ENCODE measurements at regions not wholly inside any gene's neighbourhood (a gene's known extent, or its start where the extent isn't known, plus 50 kb on each side); places are given as distances from the start of the nearest gene placed in this dataset.

GRCh38 chr14:71185637-71186036 lies 278.4 kb downstream of the PCNX1 start:
- no peak for DNase-seq
- H3K9me3 ChIP-seq, result no peaks in the 10 kb centered on the region
- no peak overlapping the region for H3K27ac ChIP-seq
- intact Hi-C loops (cut with DNase I), result no loop called here
- H3K36me3 ChIP-seq, result no peaks in the 10 kb centered on the region
- H3K27me3 ChIP-seq, result no peaks in the 10 kb centered on the region
- TF ChIP-seq CTCF (IDR thresholded peaks at IDR 0.05), result no peak
- H3K4me3 ChIP-seq, result no peak overlapping the region
- no peaks in the 10 kb centered on the region for H3K4me1 ChIP-seq
- no peak overlapping the region for H3K9ac ChIP-seq (ENCODE audit: low read depth in 2 of 2, low read length in 2 of 2)

- H3K4me1 ChIP-seq, result no peaks in the 10 kb centered on the region
- H3K36me3 ChIP-seq, result no peaks in the 10 kb centered on the region
- intact Hi-C loops (cut with DNase I), result no loop called here
- no peak overlapping the region for H3K27ac ChIP-seq
- H3K27me3 ChIP-seq, result no peaks in the 10 kb centered on the region
- no peaks in the 10 kb centered on the region for H3K9me3 ChIP-seq
- no peak for TF ChIP-seq CTCF (IDR thresholded peaks at IDR 0.05)
- no peak overlapping the region for H3K4me3 ChIP-seq
- H3K9ac ChIP-seq (ENCODE audit: low read depth in 2 of 2, low read length in 2 of 2), result no peak overlapping the region
- DNase-seq, result no peak
Observed at GRCh38 chr14:71187633-71188356, 280.5 kb downstream of the PCNX1 start.

- DNase-seq, result no peak
- H3K27ac ChIP-seq, result no peak overlapping the region
- H3K9me3 ChIP-seq, result no peaks in the 10 kb centered on the region
- no peak overlapping the region for H3K4me3 ChIP-seq
- H3K36me3 ChIP-seq, result no peaks in the 10 kb centered on the region
- no peaks in the 10 kb centered on the region for H3K4me1 ChIP-seq
- intact Hi-C loops (cut with DNase I), result no loop called here
- no peak overlapping the region for H3K9ac ChIP-seq (ENCODE audit: low read depth in 2 of 2, low read length in 2 of 2)
- H3K27me3 ChIP-seq, result no peaks in the 10 kb centered on the region
- no peak for TF ChIP-seq CTCF (IDR thresholded peaks at IDR 0.05)
Observed at GRCh38 chr14:71190770-71191374, 283.6 kb downstream of the PCNX1 start.

- Histone ChIP-seq H3K4me1 (no peaks in the 10 kb centered on the region), H3K36me3 (no peaks in the 10 kb centered on the region), H3K9ac (ENCODE audit: low read depth in 2 of 2, low read length in 2 of 2) (no peak overlapping the region), H3K9me3 (no peaks in the 10 kb centered on the region), H3K27me3 (no peaks in the 10 kb centered on the region), H3K27ac (no peak overlapping the region), H3K4me3 (no peak overlapping the region)
- DNase-seq, result no peak
- intact Hi-C loops (cut with DNase I), result no loop called here
- TF ChIP-seq CTCF (IDR thresholded peaks at IDR 0.05), result no peak
Observed at GRCh38 chr14:71193663-71194062, 286.4 kb downstream of the PCNX1 start.

- Histone ChIP-seq H3K9ac (ENCODE audit: low read depth in 2 of 2, low read length in 2 of 2) (no peak overlapping the region), H3K27ac (no peak overlapping the region), H3K9me3 (no peaks in the 10 kb centered on the region), H3K36me3 (no peaks in the 10 kb centered on the region), H3K4me1 (no peaks in the 10 kb centered on the region), H3K27me3 (no peaks in the 10 kb centered on the region), H3K4me3 (no peak overlapping the region)
- TF ChIP-seq CTCF (IDR thresholded peaks at IDR 0.05), result no peak
- DNase-seq, result no peak
- intact Hi-C loops (cut with DNase I), result no loop called here
Observed at GRCh38 chr14:71194251-71194650, 287.0 kb downstream of the PCNX1 start.

Measured in colonic mucosa (tissue), 4 donors.